Endothelial cell of umbilical vein (primary cell): ENCODE measurements at regions not wholly inside any gene's neighbourhood (a gene's known extent, or its start where the extent isn't known, plus 50 kb on each side); places are given as distances from the start of the nearest gene placed in this dataset.

Experiments
- BruUV-seq: library from RNA; stranded (reverse); fragments of 400-500 nt; replicated peaks from 2 replicates; lab custom pipeline; 2021; lab: Mats Ljungman, UMichigan
- CTCF ChIA-PET: fragments of 300-600, 350-600 bp; sonication (Branson Sonifier 250); formaldehyde crosslinking; loops from one replicate; lab custom pipeline; 2021; ENCODE audit warnings: antibody characterized with exemption, inconsistent platforms; lab: Charles Lee
- POLR2A ChIA-PET: fragments of 300-600, 350-600 bp; sonication (Branson Sonifier 250); formaldehyde crosslinking; loops from one replicate; lab custom pipeline; 2021; ENCODE audit warnings: antibody characterized with exemption, inconsistent platforms; lab: Charles Lee
- DNase-seq: peaks from one replicate; pipeline ENCODE4 v3.0.0-alpha.2; 2011; ENCODE audit warnings: low read depth, low spot score
- FAIRE-seq: peaks from 2 replicates; lab custom pipeline; 2011; peaks lifted over from hg19 to GRCh38; lab: Jason Lieb, UNC
- H2AFZ ChIP-seq: 2 replicates; pipeline ENCODE4 v1.6.0; 2012; ENCODE audit warnings: low read depth, low read length, control low read depth, inconsistent platforms
- H3K27ac ChIP-seq: 2 replicates; pipeline ENCODE4 v1.5.1; 2011; ENCODE audit warnings: low read depth, mild to moderate bottlenecking, control low read depth, low read length, moderate library complexity; ENCODE audit not compliant: insufficient read depth
- H3K27me3 ChIP-seq, 2 experiments: 2 replicates each; pipeline versions ENCODE4 v1.6.0 to v1.6.1; 2011; ENCODE audit warnings: low read length in 2 of 2, mixed read lengths in 1 of 2; ENCODE audit not compliant: control insufficient read depth in 2 of 2, insufficient read depth in 2 of 2
- H3K36me3 ChIP-seq, 2 experiments: 2 replicates in 1 of 2; 3 replicates in 1 of 2; pipeline ENCODE4 v1.5.1; 2011; ENCODE audit warnings: low read length in 2 of 2, mild to moderate bottlenecking in 1 of 2, moderate library complexity in 1 of 2; ENCODE audit not compliant: control insufficient read depth in 2 of 2, insufficient read depth in 2 of 2; ENCODE audit errors: extremely low read depth in 1 of 2
- H3K4me1 ChIP-seq: 3 replicates; pipeline ENCODE4 v1.5.1; 2011; ENCODE audit warnings: mild to moderate bottlenecking, low read length; ENCODE audit not compliant: control insufficient read depth, insufficient read depth; ENCODE audit errors: extremely low read depth
- H3K4me2 ChIP-seq: 2 replicates; pipeline ENCODE4 v1.6.1; 2011; ENCODE audit warnings: low read length, control low read depth, mixed read lengths; ENCODE audit not compliant: insufficient read depth
- H3K4me3 ChIP-seq, 3 experiments: fragments of 200-600 bp in 1 of 3; sonication (generic), shearing (Covaris generic) in 1 of 3; replicated peaks in 1 of 3; 2 replicates each; pipeline ENCODE4 v1.5.1; 2011 to 2016; ENCODE audit warnings: control low read depth in 3 of 3, low read length in 3 of 3, mild to moderate bottlenecking in 2 of 3, inconsistent platforms in 1 of 3, low read depth in 1 of 3, moderate library complexity in 1 of 3; ENCODE audit not compliant: insufficient read depth in 1 of 3
- H3K79me2 ChIP-seq: 2 replicates; pipeline ENCODE4 v1.6.0; 2012; ENCODE audit warnings: low read length, inconsistent platforms; ENCODE audit not compliant: control insufficient read depth, insufficient read depth
- H3K9ac ChIP-seq: replicated peaks from 2 replicates; pipeline ENCODE3; 2011; ENCODE audit warnings: low read length, control low read depth; ENCODE audit not compliant: insufficient read depth; ENCODE audit errors: extremely low read depth
- H3K9me1 ChIP-seq: replicated peaks from 3 replicates; pipeline ENCODE4 v1.6.0; 2011; ENCODE audit warnings: mild to moderate bottlenecking, low read length; ENCODE audit not compliant: control insufficient read depth, insufficient read depth; ENCODE audit errors: extremely low read depth
- H3K9me3 ChIP-seq: replicated peaks from 2 replicates; pipeline ENCODE4 v1.5.1; 2012; ENCODE audit warnings: low read length, inconsistent platforms; ENCODE audit not compliant: control insufficient read depth, insufficient read depth
- H4K20me1 ChIP-seq: replicated peaks from 2 replicates; pipeline ENCODE3; 2011; ENCODE audit warnings: mild to moderate bottlenecking, low read length; ENCODE audit not compliant: control insufficient read depth, insufficient read depth; ENCODE audit errors: extremely low read depth
- GATA2 ChIP-seq: IDR thresholded peaks from 2 replicates; pipeline ENCODE4 v1.7.0; 2011; ENCODE audit warnings: low read depth, mild to moderate bottlenecking, moderate library complexity, mixed read lengths, low read length; ENCODE audit not compliant: insufficient read length, insufficient read depth
- MYC ChIP-seq: IDR thresholded peaks from one replicate; pipeline ENCODE4 v1.6.1; 2011; ENCODE audit warnings: mild to moderate bottlenecking, low read depth, low read length
- dilution Hi-C: fragments of 300-500 bp; cut with MboI; formaldehyde crosslinking; loops from one replicate; pipeline ENCODE4 v1.15.0; 2019; ENCODE audit warnings: low sequenced_read_pairs; ENCODE audit not compliant: extremely low pct_ligation_motif_present
- intact Hi-C: fragments of 100-400 bp; cut with micrococcal nuclease; formaldehyde crosslinking; loops from one replicate; pipeline ENCODE4 v1.10.0; 2022

- Histone ChIP-seq H3K27me3 (no peaks in the 10 kb centered on the region), H3K4me1 (no peaks in the 10 kb centered on the region), H3K9ac (no peak overlapping the region), H3K4me3 (no peak overlapping the region), H3K9me1 (no peaks in the 10 kb centered on the region), H2AFZ (no peak overlapping the region), H4K20me1 (no peaks in the 10 kb centered on the region), H3K4me2 (no peak overlapping the region), H3K36me3 (no peaks in the 10 kb centered on the region), H3K27ac (no peak overlapping the region), H3K79me2 (no peaks in the 10 kb centered on the region), H3K9me3 (no peaks in the 10 kb centered on the region)
- intact Hi-C loops (no loop called here), dilution Hi-C loops (no loop called here)
- ChIA-PET POLR2A (no interaction called here), CTCF (no interaction called here)
- FAIRE-seq (no peak), DNase-seq (no peak)
- BruUV-seq: no TSS peak
- TF ChIP-seq MYC: no peak
Measured at GRCh38 chrX:95760356-95760755, 924.3 kb upstream of the DIAPH2 start.

- no peaks in the 10 kb centered on the region for H3K4me1 ChIP-seq
- TF ChIP-seq GATA2: no peak
- H3K9ac ChIP-seq: no peak overlapping the region
- no peaks in the 10 kb centered on the region for H3K9me1 ChIP-seq
- no peak overlapping the region for H3K4me2 ChIP-seq
- ChIA-PET POLR2A (no interaction called here), CTCF (interaction anchor here (1.2 to 2.9 kb wide), 2 partner anchors 419 to 421 kb away, joined by 4 to 17 read pairs; no protein-coding TSS in a partner anchor)
- H3K27ac ChIP-seq: no peak overlapping the region
- intact Hi-C loops (no loop called here), dilution Hi-C loops (no loop called here)
- no peak overlapping the region for H2AFZ ChIP-seq
- H3K79me2 ChIP-seq: no peaks in the 10 kb centered on the region
- H3K4me3 ChIP-seq: no peak overlapping the region
- no peaks in the 10 kb centered on the region for H3K36me3 ChIP-seq
- H3K9me3 ChIP-seq: no peaks in the 10 kb centered on the region
- H3K27me3 ChIP-seq: no peaks in the 10 kb centered on the region
- no TSS peak for BruUV-seq
- DNase-seq (no peak), FAIRE-seq (no peak)
- no peaks in the 10 kb centered on the region for H4K20me1 ChIP-seq
Measured at GRCh38 chrX:95762716-95763115, 921.9 kb upstream of the DIAPH2 start.
